ENCODE measurements at regions not wholly inside any gene's neighbourhood (a gene's known extent, or its start where the extent isn't known, plus 50 kb on each side); places are given as distances from the start of the nearest gene placed in this dataset.

GRCh38 chr2:15784106-15784885 is 156.1 kb upstream of the MYCN start:
- Histone ChIP-seq H3K27me3 (ENCODE audit: insufficient read depth, poor library complexity, severe bottlenecking) (no peaks in the 10 kb centered on the region), H3K4me3 (replicated peaks; ENCODE audit: insufficient read depth, low read length) (no peak overlapping the region), H3K27ac (replicated peaks) (no peak overlapping the region)
- DNase-seq (ENCODE audit: low read depth in 1 of 2, low spot score in 1 of 2): no peak
- TF ChIP-seq GABPA (IDR thresholded peaks at IDR 0.05; ENCODE audit: low read depth) (no peak), CTCF (IDR thresholded peaks at IDR 0.05; ENCODE audit: insufficient read depth, low read length) (no peak), REST (IDR thresholded peaks at IDR 0.05; ENCODE audit: insufficient replicate concordance, low read depth) (no peak), POLR2AphosphoS5 (IDR thresholded peaks at IDR 0.05; ENCODE audit: low read depth) (no peak), SPI1 (IDR thresholded peaks at IDR 0.05; ENCODE audit: borderline replicate concordance, low read depth) (no peak)

- H3K27me3 ChIP-seq (ENCODE audit: insufficient read depth, poor library complexity, severe bottlenecking): no peaks in the 10 kb centered on the region
- no peak overlapping the region for H3K4me3 ChIP-seq (replicated peaks; ENCODE audit: insufficient read depth, low read length)
- TF ChIP-seq GABPA (IDR thresholded peaks at IDR 0.05; ENCODE audit: low read depth) (no peak), REST (IDR thresholded peaks at IDR 0.05; ENCODE audit: insufficient replicate concordance, low read depth) (no peak), CTCF (IDR thresholded peaks at IDR 0.05; ENCODE audit: insufficient read depth, low read length) (no peak), POLR2AphosphoS5 (IDR thresholded peaks at IDR 0.05; ENCODE audit: low read depth) (no peak), SPI1 (IDR thresholded peaks at IDR 0.05; ENCODE audit: borderline replicate concordance, low read depth) (no peak)
- no peak overlapping the region for H3K27ac ChIP-seq (replicated peaks)
- no peak for DNase-seq (ENCODE audit: low read depth in 1 of 2, low spot score in 1 of 2)
Observed at GRCh38 chr2:15784886-15785801, 155.2 kb upstream of the MYCN start.

- no peak for TF ChIP-seq SPI1 (IDR thresholded peaks at IDR 0.05; ENCODE audit: borderline replicate concordance, low read depth)
- no peak for TF ChIP-seq REST (IDR thresholded peaks at IDR 0.05; ENCODE audit: insufficient replicate concordance, low read depth)
- no peak for TF ChIP-seq POLR2AphosphoS5 (IDR thresholded peaks at IDR 0.05; ENCODE audit: low read depth)
- no peak for TF ChIP-seq GABPA (IDR thresholded peaks at IDR 0.05; ENCODE audit: low read depth)
- no peak for TF ChIP-seq CTCF (IDR thresholded peaks at IDR 0.05; ENCODE audit: insufficient read depth, low read length)
Observed at GRCh38 chr2:15786003-15786654, 154.2 kb upstream of the MYCN start.

More at GRCh38 chr2:15786003-15786654, 154.2 kb upstream of the MYCN start:
- no peak for DNase-seq (ENCODE audit: low read depth in 1 of 2, low spot score in 1 of 2)
- Histone ChIP-seq H3K27me3 (ENCODE audit: insufficient read depth, poor library complexity, severe bottlenecking) (no peaks in the 10 kb centered on the region), H3K27ac (replicated peaks) (no peak overlapping the region), H3K4me3 (replicated peaks; ENCODE audit: insufficient read depth, low read length) (no peak overlapping the region)

All from HL-60 (cell line).